Endothelial cell of umbilical vein (primary cell): ENCODE measurements at regions not wholly inside any gene's neighbourhood (a gene's known extent, or its start where the extent isn't known, plus 50 kb on each side); places are given as distances from the start of the nearest gene placed in this dataset.

Experiments
- BruUV-seq: library from RNA; stranded (reverse); fragments of 400-500 nt; replicated peaks from 2 replicates; lab custom pipeline; 2021; lab: Mats Ljungman, UMichigan
- CTCF ChIA-PET: fragments of 300-600, 350-600 bp; sonication (Branson Sonifier 250); formaldehyde crosslinking; loops from one replicate; lab custom pipeline; 2021; ENCODE audit warnings: antibody characterized with exemption, inconsistent platforms; lab: Charles Lee
- POLR2A ChIA-PET: fragments of 300-600, 350-600 bp; sonication (Branson Sonifier 250); formaldehyde crosslinking; loops from one replicate; lab custom pipeline; 2021; ENCODE audit warnings: antibody characterized with exemption, inconsistent platforms; lab: Charles Lee
- DNase-seq: peaks from one replicate; pipeline ENCODE4 v3.0.0-alpha.2; 2011; ENCODE audit warnings: low read depth, low spot score
- FAIRE-seq: peaks from 2 replicates; lab custom pipeline; 2011; peaks lifted over from hg19 to GRCh38; lab: Jason Lieb, UNC
- H2AFZ ChIP-seq: 2 replicates; pipeline ENCODE4 v1.6.0; 2012; ENCODE audit warnings: low read depth, low read length, control low read depth, inconsistent platforms
- H3K27ac ChIP-seq: 2 replicates; pipeline ENCODE4 v1.5.1; 2011; ENCODE audit warnings: low read depth, mild to moderate bottlenecking, control low read depth, low read length, moderate library complexity; ENCODE audit not compliant: insufficient read depth
- H3K27me3 ChIP-seq, 2 experiments: 2 replicates each; pipeline versions ENCODE4 v1.6.0 to v1.6.1; 2011; ENCODE audit warnings: low read length in 2 of 2, mixed read lengths in 1 of 2; ENCODE audit not compliant: control insufficient read depth in 2 of 2, insufficient read depth in 2 of 2
- H3K36me3 ChIP-seq, 2 experiments: 2 replicates in 1 of 2; 3 replicates in 1 of 2; pipeline ENCODE4 v1.5.1; 2011; ENCODE audit warnings: low read length in 2 of 2, mild to moderate bottlenecking in 1 of 2, moderate library complexity in 1 of 2; ENCODE audit not compliant: control insufficient read depth in 2 of 2, insufficient read depth in 2 of 2; ENCODE audit errors: extremely low read depth in 1 of 2
- H3K4me1 ChIP-seq: 3 replicates; pipeline ENCODE4 v1.5.1; 2011; ENCODE audit warnings: mild to moderate bottlenecking, low read length; ENCODE audit not compliant: control insufficient read depth, insufficient read depth; ENCODE audit errors: extremely low read depth
- H3K4me2 ChIP-seq: 2 replicates; pipeline ENCODE4 v1.6.1; 2011; ENCODE audit warnings: low read length, control low read depth, mixed read lengths; ENCODE audit not compliant: insufficient read depth
- H3K4me3 ChIP-seq, 3 experiments: fragments of 200-600 bp in 1 of 3; sonication (generic), shearing (Covaris generic) in 1 of 3; replicated peaks in 1 of 3; 2 replicates each; pipeline ENCODE4 v1.5.1; 2011 to 2016; ENCODE audit warnings: control low read depth in 3 of 3, low read length in 3 of 3, mild to moderate bottlenecking in 2 of 3, inconsistent platforms in 1 of 3, low read depth in 1 of 3, moderate library complexity in 1 of 3; ENCODE audit not compliant: insufficient read depth in 1 of 3
- H3K79me2 ChIP-seq: 2 replicates; pipeline ENCODE4 v1.6.0; 2012; ENCODE audit warnings: low read length, inconsistent platforms; ENCODE audit not compliant: control insufficient read depth, insufficient read depth
- H3K9ac ChIP-seq: replicated peaks from 2 replicates; pipeline ENCODE3; 2011; ENCODE audit warnings: low read length, control low read depth; ENCODE audit not compliant: insufficient read depth; ENCODE audit errors: extremely low read depth
- H3K9me1 ChIP-seq: replicated peaks from 3 replicates; pipeline ENCODE4 v1.6.0; 2011; ENCODE audit warnings: mild to moderate bottlenecking, low read length; ENCODE audit not compliant: control insufficient read depth, insufficient read depth; ENCODE audit errors: extremely low read depth
- H3K9me3 ChIP-seq: replicated peaks from 2 replicates; pipeline ENCODE4 v1.5.1; 2012; ENCODE audit warnings: low read length, inconsistent platforms; ENCODE audit not compliant: control insufficient read depth, insufficient read depth
- H4K20me1 ChIP-seq: replicated peaks from 2 replicates; pipeline ENCODE3; 2011; ENCODE audit warnings: mild to moderate bottlenecking, low read length; ENCODE audit not compliant: control insufficient read depth, insufficient read depth; ENCODE audit errors: extremely low read depth
- EZH2 ChIP-seq: IDR thresholded peaks from 2 replicates; pipeline ENCODE4 v1.6.1; 2012; ENCODE audit warnings: borderline replicate concordance, low read depth, mild to moderate bottlenecking, moderate library complexity, low read length, inconsistent platforms; ENCODE audit not compliant: severe bottlenecking
- FOS ChIP-seq: IDR thresholded peaks from 2 replicates; pipeline ENCODE4 v1.6.1; 2011; ENCODE audit warnings: mild to moderate bottlenecking, low read length, moderate library complexity, borderline replicate concordance; ENCODE audit not compliant: insufficient read depth
- GATA2 ChIP-seq: IDR thresholded peaks from 2 replicates; pipeline ENCODE4 v1.7.0; 2011; ENCODE audit warnings: low read depth, mild to moderate bottlenecking, moderate library complexity, mixed read lengths, low read length; ENCODE audit not compliant: insufficient read length, insufficient read depth
- JUN ChIP-seq: IDR thresholded peaks from 2 replicates; pipeline ENCODE4 v1.6.1; 2011; ENCODE audit warnings: borderline replicate concordance, low read depth; ENCODE audit not compliant: insufficient read length, insufficient read depth
- MYC ChIP-seq: IDR thresholded peaks from one replicate; pipeline ENCODE4 v1.6.1; 2011; ENCODE audit warnings: mild to moderate bottlenecking, low read depth, low read length
- POLR2A ChIP-seq: IDR thresholded peaks from 2 replicates; pipeline ENCODE4 v1.6.1; 2012; ENCODE audit warnings: low read depth, mild to moderate bottlenecking, control low read depth, low read length
- POLR2AphosphoS5 ChIP-seq: IDR thresholded peaks from 2 replicates; pipeline ENCODE4 v1.6.1; 2012; ENCODE audit warnings: low read depth, mild to moderate bottlenecking, control low read depth, low read length, moderate library complexity; ENCODE audit not compliant: insufficient read depth
- dilution Hi-C: fragments of 300-500 bp; cut with MboI; formaldehyde crosslinking; loops from one replicate; pipeline ENCODE4 v1.15.0; 2019; ENCODE audit warnings: low sequenced_read_pairs; ENCODE audit not compliant: extremely low pct_ligation_motif_present
- intact Hi-C: fragments of 100-400 bp; cut with micrococcal nuclease; formaldehyde crosslinking; loops from one replicate; pipeline ENCODE4 v1.10.0; 2022
- TF ChIP-seq, protein P1 (sequence below), 2 donors: IDR thresholded peaks; 1 replicate in 1 of 2; 2 replicates in 1 of 2; pipeline ENCODE4 v1.5.1; 2011; ENCODE audit warnings: low read length in 2 of 2, mild to moderate bottlenecking in 2 of 2, moderate library complexity in 2 of 2, control low read depth in 1 of 2, inconsistent platforms in 1 of 2, low read depth in 1 of 2; ENCODE audit not compliant: insufficient read depth in 1 of 2; ENCODE audit errors: extremely low read depth in 1 of 2
- TF ChIP-seq, protein P2 (sequence below): IDR thresholded peaks from 2 replicates; pipeline ENCODE4 v1.6.1; 2011; ENCODE audit not compliant: insufficient read depth, insufficient read length

DNA sequence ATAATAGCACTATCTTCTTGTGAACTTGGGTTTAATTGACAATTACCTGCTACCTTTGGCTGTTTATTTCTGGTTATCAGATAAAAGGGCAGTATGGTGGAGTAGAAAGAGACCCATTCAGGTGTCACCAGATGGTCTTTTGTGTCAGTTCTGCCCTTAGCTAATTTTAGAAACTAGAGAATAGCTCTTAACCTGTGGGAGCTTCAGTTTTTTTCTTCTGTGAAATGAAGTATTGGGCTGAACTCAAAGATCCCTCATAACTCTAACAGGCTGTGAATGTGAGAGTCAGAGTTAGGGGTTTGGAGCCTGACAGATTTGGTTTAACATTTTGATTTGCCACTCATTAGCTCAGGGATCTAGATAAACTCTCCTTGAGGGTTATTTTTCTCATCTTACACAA lies 335.2 kb downstream of the PPP1R2C start:
- Histone ChIP-seq H4K20me1 (no peaks in the 10 kb centered on the region), H3K27me3 (no peaks in the 10 kb centered on the region), H3K9me3 (no peaks in the 10 kb centered on the region), H3K36me3 (no peaks in the 10 kb centered on the region), H3K4me1 (no peaks in the 10 kb centered on the region), H3K79me2 (no peaks in the 10 kb centered on the region), H3K27ac (no peak overlapping the region), H3K9ac (no peak overlapping the region), H2AFZ (no peak overlapping the region), H3K9me1 (no peaks in the 10 kb centered on the region), H3K4me3 (no peak overlapping the region), H3K4me2 (no peak overlapping the region)
- no peak for TF ChIP-seq GATA2
- TF ChIP-seq FOS = no peak
- no peak for TF ChIP-seq JUN
- TF ChIP-seq, protein P1, sequence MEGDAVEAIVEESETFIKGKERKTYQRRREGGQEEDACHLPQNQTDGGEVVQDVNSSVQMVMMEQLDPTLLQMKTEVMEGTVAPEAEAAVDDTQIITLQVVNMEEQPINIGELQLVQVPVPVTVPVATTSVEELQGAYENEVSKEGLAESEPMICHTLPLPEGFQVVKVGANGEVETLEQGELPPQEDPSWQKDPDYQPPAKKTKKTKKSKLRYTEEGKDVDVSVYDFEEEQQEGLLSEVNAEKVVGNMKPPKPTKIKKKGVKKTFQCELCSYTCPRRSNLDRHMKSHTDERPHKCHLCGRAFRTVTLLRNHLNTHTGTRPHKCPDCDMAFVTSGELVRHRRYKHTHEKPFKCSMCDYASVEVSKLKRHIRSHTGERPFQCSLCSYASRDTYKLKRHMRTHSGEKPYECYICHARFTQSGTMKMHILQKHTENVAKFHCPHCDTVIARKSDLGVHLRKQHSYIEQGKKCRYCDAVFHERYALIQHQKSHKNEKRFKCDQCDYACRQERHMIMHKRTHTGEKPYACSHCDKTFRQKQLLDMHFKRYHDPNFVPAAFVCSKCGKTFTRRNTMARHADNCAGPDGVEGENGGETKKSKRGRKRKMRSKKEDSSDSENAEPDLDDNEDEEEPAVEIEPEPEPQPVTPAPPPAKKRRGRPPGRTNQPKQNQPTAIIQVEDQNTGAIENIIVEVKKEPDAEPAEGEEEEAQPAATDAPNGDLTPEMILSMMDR (IDR thresholded peaks at IDR 0.05; ENCODE audit: extremely low read depth in 1 of 2, insufficient read depth in 1 of 2, low read depth in 1 of 2, low read length in 2 of 2) = no peak
- TF ChIP-seq MYC = no peak
- TF ChIP-seq, protein P2, sequence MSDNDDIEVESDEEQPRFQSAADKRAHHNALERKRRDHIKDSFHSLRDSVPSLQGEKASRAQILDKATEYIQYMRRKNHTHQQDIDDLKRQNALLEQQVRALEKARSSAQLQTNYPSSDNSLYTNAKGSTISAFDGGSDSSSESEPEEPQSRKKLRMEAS = no peak
- TF ChIP-seq POLR2A = no peak
- no peak for TF ChIP-seq POLR2AphosphoS5
- no peak for TF ChIP-seq EZH2
- ChIA-PET POLR2A (no interaction called here), CTCF (no interaction called here)
- no peak for DNase-seq
- FAIRE-seq = no peak
- BruUV-seq = no TSS peak
- intact Hi-C loops = no loop called here
- dilution Hi-C loops = no loop called here
